Adrenal gland (tissue), 5 donors: ENCODE measurements at regions not wholly inside any gene's neighbourhood (a gene's known extent, or its start where the extent isn't known, plus 50 kb on each side); places are given as distances from the start of the nearest gene placed in this dataset.

Experiments
- CTCF ChIP-seq, 6 experiments: fragments of 450-650 bp in 4 of 6; fragments of 200-600 bp in 2 of 6; sonication (generic) in 1 of 6; IDR thresholded peaks; 1 replicate in 5 of 6; 2 replicates in 1 of 6; pipeline versions ENCODE4 v1.5.1 to v1.8.0; 2016 to 2021; ENCODE audit warnings: antibody characterized with exemption in 6 of 6, mild to moderate bottlenecking in 2 of 6, moderate library complexity in 1 of 6
- POLR2A ChIP-seq, 2 donors: fragments of 450-650 bp; IDR thresholded peaks; one replicate each; pipeline ENCODE4 v1.6.1; 2017; ENCODE audit warnings: antibody characterized with exemption in 2 of 2, mild to moderate bottlenecking in 2 of 2, moderate library complexity in 1 of 2
- donor health status: DM: no; HTN: no; CAD: no.

GRCh38 chr3:197456261-197457091 is 99.3 kb downstream of the BDH1 start:
- no peak for TF ChIP-seq CTCF (IDR thresholded peaks at IDR 0.05)
- TF ChIP-seq POLR2A (IDR thresholded peaks at IDR 0.05) = peak in 1 of 2 donors; percentile 63
